Adipocyte (in vitro differentiated cells): ENCODE measurements at regions not wholly inside any gene's neighbourhood (a gene's known extent, or its start where the extent isn't known, plus 50 kb on each side); places are given as distances from the start of the nearest gene placed in this dataset.

ENCODE experiments used
- DNase-seq: peaks from one replicate; pipeline ENCODE4 v3.0.0-alpha.2; 2015; ENCODE audit warnings: low read depth
- H3K27me3 ChIP-seq: replicated peaks from 2 replicates; pipeline ENCODE4 v1.7.0; 2013; ENCODE audit warnings: mild to moderate bottlenecking, low read length, moderate library complexity; ENCODE audit not compliant: control insufficient read depth, insufficient read depth
- H3K36me3 ChIP-seq: 2 replicates; pipeline ENCODE4 v1.7.0; 2013; ENCODE audit warnings: low read length, mild to moderate bottlenecking, moderate library complexity; ENCODE audit not compliant: control insufficient read depth, insufficient read depth, severe bottlenecking
- H3K4me1 ChIP-seq: 2 replicates; pipeline ENCODE4 v1.7.0; 2013; ENCODE audit warnings: mild to moderate bottlenecking, low read length, moderate library complexity; ENCODE audit not compliant: control insufficient read depth, insufficient read depth
- H3K4me3 ChIP-seq: 2 replicates; pipeline ENCODE4 v1.7.0; 2013; ENCODE audit warnings: mild to moderate bottlenecking, low read length, moderate library complexity
- H3K9ac ChIP-seq: 2 replicates; pipeline ENCODE4 v1.7.0; 2013; ENCODE audit warnings: mild to moderate bottlenecking, low read length, moderate library complexity
- H3K9me3 ChIP-seq: 2 replicates; pipeline ENCODE4 v1.7.0; 2013; ENCODE audit warnings: mild to moderate bottlenecking, low read length, moderate library complexity; ENCODE audit not compliant: control insufficient read depth

DNA sequence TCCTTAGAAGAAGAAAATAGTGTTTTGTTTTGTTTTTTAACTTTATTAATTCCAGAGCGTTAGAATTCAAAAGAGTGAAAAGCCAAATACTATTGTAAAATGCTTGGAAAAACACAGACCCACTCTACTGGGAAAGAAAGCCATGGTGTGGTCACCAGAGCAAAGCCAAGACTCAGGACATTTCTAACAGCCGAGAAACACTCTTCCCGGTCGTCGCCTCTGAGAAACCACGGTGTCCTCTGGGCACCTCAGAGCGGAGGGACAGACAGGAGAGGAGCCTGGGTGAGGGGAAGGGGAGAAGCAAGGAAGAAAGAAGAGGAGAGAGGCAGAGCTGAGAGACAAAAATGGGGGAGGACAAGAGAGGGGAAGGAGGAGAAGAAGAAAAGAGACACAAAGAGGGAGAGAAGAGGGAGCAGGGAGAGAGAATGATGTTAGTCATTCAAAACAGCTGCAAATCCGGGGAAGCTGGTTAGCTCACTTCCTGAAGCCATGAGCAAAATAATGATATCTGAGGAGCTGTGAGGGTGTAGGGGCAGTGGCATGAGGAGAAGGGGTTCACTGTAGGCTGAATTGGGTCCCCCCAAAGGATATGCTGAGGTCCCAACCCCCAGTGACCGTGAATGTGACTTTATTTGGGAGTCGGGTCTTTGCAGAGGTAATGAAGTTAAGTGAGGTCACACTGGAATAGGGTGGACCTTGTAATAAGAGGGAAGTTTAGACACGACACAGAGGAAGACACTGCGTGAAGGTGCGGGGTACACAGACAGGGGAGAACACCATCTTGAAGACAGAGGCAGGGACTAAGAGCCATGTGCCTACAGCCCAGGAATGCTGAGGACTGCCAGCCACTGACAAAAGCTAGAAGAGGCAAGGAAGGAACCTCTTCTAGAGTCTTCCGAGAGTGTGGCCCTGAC is 58.2 kb upstream of the DMRTB1 start:
- Histone ChIP-seq H3K4me3 (no peak overlapping the region), H3K4me1 (peaks cover 18% of the 10 kb centered on the region), H3K36me3 (no peaks in the 10 kb centered on the region), H3K9ac (no peak overlapping the region), H3K27me3 (peaks cover 33% of the 10 kb centered on the region), H3K9me3 (no peaks in the 10 kb centered on the region)
- no peak for DNase-seq

DNA sequence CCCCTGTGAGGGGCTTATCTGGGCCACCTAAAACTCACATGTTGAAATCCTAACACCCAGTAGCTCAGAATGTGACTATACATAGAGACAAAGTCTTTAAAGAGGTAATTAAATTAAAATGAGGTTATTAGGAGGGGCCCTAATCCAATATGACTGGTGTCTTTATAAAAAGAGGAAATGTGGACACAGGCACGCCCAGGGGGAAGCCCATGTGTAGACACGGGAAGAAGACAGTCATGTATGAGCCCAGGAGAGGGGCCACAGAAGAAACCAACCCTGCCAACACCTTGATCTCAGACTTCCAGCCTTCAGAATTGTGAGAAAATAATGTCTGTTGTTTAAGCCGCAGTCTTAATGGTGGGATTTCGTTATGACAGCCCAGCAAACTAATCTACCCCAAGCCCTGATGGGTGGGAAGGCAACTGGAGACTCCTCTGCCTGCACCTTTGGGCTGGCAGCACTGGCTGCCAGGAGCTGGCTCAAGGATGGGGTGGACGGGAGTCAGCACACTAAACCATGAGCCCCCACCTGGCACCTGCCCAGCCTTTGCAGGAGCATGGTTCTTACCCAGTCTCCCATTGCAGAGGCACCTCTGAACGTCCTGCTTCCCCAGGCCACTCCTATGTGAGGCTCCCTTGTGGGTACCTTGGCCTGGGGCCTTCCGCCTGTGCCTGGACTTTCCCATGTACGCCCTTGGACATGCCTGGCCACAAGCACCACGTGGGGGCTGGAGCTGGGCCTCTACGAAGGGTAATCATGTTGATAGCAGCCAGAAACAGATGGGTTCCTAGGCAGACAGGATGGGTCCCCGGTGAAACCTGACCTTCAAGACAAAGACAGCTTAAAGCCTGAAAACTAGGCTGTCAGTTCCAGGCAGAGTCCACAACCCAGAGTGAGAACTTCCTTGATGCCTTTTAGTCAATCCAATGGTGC is 57.1 kb upstream of the DMRTB1 start:
- no peak overlapping the region for H3K9ac ChIP-seq
- H3K4me3 ChIP-seq = no peak overlapping the region
- no peak for DNase-seq
- H3K4me1 ChIP-seq = peaks cover 11% of the 10 kb centered on the region
- H3K36me3 ChIP-seq = no peaks in the 10 kb centered on the region
- peaks cover 33% of the 10 kb centered on the region for H3K27me3 ChIP-seq
- no peaks in the 10 kb centered on the region for H3K9me3 ChIP-seq

DNA sequence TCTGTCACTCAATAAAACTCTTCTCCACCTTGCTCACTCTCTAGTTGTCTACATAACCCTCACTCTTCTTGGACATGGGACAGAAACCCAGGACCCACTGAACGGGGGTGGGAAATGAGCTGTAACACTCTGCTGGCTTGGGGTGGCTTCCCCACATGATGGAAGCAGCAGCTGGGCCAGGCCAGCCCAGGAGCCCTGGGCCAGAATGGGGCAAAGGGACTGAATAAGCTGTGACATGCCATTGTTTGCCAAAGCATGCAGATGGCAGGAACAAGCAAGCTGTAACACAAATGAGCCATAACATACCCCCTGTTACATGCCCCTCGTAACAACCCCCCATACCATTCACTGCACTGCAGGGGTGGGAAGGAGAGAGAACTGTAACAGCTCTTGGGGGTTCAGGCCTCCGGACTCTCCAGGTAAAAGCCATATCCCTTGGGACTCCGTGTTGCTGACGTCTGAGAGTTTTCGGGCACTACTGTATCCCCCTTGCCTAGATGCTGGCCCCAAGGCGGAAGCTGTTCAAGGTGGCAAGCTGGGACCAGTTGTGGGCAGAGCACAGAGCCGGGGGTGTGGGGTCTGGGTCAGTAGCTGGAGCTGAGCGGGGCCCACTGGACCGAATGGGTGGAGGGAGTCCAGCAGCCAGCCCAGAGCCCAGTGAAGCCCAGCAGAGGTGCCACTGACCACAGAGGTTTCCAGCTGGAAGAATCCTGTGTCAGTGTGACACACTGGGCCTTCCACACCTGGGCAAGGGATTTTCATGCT is 56.1 kb upstream of the DMRTB1 start:
- no peak for DNase-seq
- Histone ChIP-seq H3K4me3 (no peak overlapping the region), H3K9ac (no peak overlapping the region), H3K36me3 (no peaks in the 10 kb centered on the region), H3K27me3 (peaks cover 31% of the 10 kb centered on the region), H3K9me3 (no peaks in the 10 kb centered on the region), H3K4me1 (peaks cover 9% of the 10 kb centered on the region)

GRCh38 chr1:53405737-53406136 is 53.5 kb upstream of the DMRTB1 start:
- no peak overlapping the region for H3K9ac ChIP-seq
- no peak for DNase-seq
- H3K36me3 ChIP-seq = no peaks in the 10 kb centered on the region
- H3K27me3 ChIP-seq = peaks cover 31% of the 10 kb centered on the region
- H3K4me1 ChIP-seq = peaks cover 2% of the 10 kb centered on the region
- no peak overlapping the region for H3K4me3 ChIP-seq
- H3K9me3 ChIP-seq = no peaks in the 10 kb centered on the region

- Histone ChIP-seq H3K9ac (no peak overlapping the region), H3K9me3 (no peaks in the 10 kb centered on the region), H3K4me1 (peaks cover 4% of the 10 kb centered on the region), H3K36me3 (no peaks in the 10 kb centered on the region), H3K27me3 (peaks cover 31% of the 10 kb centered on the region), H3K4me3 (no peak overlapping the region)
- no peak for DNase-seq
Measured at GRCh38 chr1:53406551-53407235, 52.5 kb upstream of the DMRTB1 start.

DNA sequence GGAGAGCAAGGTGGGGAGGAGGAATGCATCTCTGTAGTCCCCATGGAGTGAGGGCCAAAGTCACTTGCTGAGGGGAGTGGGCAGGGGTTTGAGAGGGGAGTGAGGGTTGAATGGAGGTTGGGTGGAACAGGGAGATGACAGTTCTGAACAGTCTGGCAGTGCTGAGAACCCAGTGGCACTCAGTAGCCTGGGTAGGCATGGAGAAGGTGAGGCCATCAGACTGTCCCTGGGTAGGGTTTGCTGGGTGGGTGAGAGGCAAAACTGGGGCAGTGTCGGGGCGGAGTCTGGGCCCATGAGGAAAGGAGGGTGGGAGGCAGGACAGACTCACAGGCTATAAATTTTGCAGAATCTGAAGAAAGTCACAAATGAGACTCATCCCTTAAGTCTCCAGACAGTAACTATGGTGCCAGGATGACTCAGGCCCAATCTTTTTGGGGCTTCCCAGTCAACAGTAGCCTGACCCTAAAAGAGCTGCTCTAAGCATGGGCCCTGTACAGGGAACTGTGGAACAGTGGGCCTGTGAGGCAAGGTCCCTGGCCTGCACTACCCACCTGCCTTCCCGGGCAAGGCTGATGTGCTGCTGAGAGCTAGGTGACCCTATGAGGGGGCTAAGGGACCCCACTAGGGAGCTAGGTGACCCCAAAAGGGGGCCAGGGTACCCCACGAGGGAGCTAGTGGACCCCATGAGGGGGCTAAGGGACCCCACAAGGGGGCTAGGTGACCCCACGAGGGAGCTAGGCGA is 51.0 kb upstream of the DMRTB1 start:
- Histone ChIP-seq H3K9me3 (no peaks in the 10 kb centered on the region), H3K36me3 (no peaks in the 10 kb centered on the region), H3K9ac (no peak overlapping the region), H3K4me1 (peaks cover 19% of the 10 kb centered on the region), H3K4me3 (no peak overlapping the region), H3K27me3 (peaks cover 22% of the 10 kb centered on the region)
- no peak for DNase-seq

DNA sequence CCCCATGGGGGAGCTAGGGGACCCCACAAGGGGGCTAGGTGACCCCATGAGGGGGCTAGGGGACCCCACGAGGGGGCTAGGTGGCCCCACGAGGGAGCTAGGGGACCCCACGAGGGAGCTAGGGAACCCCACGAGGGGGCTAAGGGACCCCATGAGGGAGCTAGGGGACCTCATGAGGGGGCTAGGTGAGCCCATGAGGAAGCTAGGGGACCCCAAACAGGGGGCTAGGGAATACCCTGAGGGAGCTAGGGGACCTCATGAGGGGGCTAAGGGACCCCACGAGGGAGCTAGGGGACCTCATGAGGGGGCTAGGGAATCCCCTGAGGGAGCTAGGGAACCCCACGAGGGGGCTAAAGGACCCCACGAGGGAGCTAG is 50.5 kb upstream of the DMRTB1 start:
- no peak overlapping the region for H3K4me3 ChIP-seq
- H3K4me1 ChIP-seq = peaks cover 24% of the 10 kb centered on the region
- no peaks in the 10 kb centered on the region for H3K9me3 ChIP-seq
- DNase-seq = no peak
- H3K9ac ChIP-seq = no peak overlapping the region
- peaks cover 18% of the 10 kb centered on the region for H3K27me3 ChIP-seq
- no peaks in the 10 kb centered on the region for H3K36me3 ChIP-seq

- H3K4me1 ChIP-seq = peaks cover 24% of the 10 kb centered on the region
- no peaks in the 10 kb centered on the region for H3K9me3 ChIP-seq
- H3K27me3 ChIP-seq = peaks cover 16% of the 10 kb centered on the region
- DNase-seq = no peak
- H3K36me3 ChIP-seq = no peaks in the 10 kb centered on the region
- no peak overlapping the region for H3K4me3 ChIP-seq
- H3K9ac ChIP-seq = no peak overlapping the region
Measured at GRCh38 chr1:53409233-53409632, 50.0 kb upstream of the DMRTB1 start.
